ENCODE measurements at regions not wholly inside any gene's neighbourhood (a gene's known extent, or its start where the extent isn't known, plus 50 kb on each side); places are given as distances from the start of the nearest gene placed in this dataset.

- Histone ChIP-seq H3K9me3 (no peaks in the 10 kb centered on the region), H3K4me1 (peaks cover 0 to 4% (median 0%) of the 10 kb centered on the region in 4 donors), H3K27me3 (no peaks in the 10 kb centered on the region), H3K36me3 (no peaks in the 10 kb centered on the region), H3K4me3 (no peak overlapping the region), H3K27ac (no peak overlapping the region)
- DNase-seq: no peak
- TF ChIP-seq CTCF (IDR thresholded peaks at IDR 0.05): no peak
- intact Hi-C loops (cut with DNase I; ENCODE audit: low total_unique reads): no loop called here
Measured at GRCh38 chr10:62996925-62997324, 136.2 kb upstream of the NRBF2 start.

GRCh38 chr10:62996516-62996915, 136.6 kb upstream of the NRBF2 start:
- H3K4me1 ChIP-seq: peaks cover 0 to 4% (median 0%) of the 10 kb centered on the region in 4 donors
- H3K27me3 ChIP-seq: no peaks in the 10 kb centered on the region
- H3K4me3 ChIP-seq: no peak overlapping the region
- DNase-seq: no peak
- H3K36me3 ChIP-seq: no peaks in the 10 kb centered on the region
- intact Hi-C loops (cut with DNase I; ENCODE audit: low total_unique reads): no loop called here
- TF ChIP-seq CTCF (IDR thresholded peaks at IDR 0.05): no peak
- H3K27ac ChIP-seq: no peak overlapping the region
- H3K9me3 ChIP-seq: no peaks in the 10 kb centered on the region

GRCh38 chr10:62993121-62993520, 140.0 kb upstream of the NRBF2 start:
- Histone ChIP-seq H3K4me3 (no peak overlapping the region), H3K4me1 (peaks cover 0 to 4% (median 0%) of the 10 kb centered on the region in 4 donors), H3K36me3 (no peaks in the 10 kb centered on the region), H3K27ac (no peak overlapping the region), H3K9me3 (no peaks in the 10 kb centered on the region), H3K27me3 (no peaks in the 10 kb centered on the region)
- intact Hi-C loops (cut with DNase I; ENCODE audit: low total_unique reads): no loop called here
- TF ChIP-seq CTCF (IDR thresholded peaks at IDR 0.05): no peak
- DNase-seq: no peak

- no peak overlapping the region for H3K4me3 ChIP-seq
- peaks cover 0 to 4% (median 0%) of the 10 kb centered on the region in 4 donors for H3K4me1 ChIP-seq
- no peaks in the 10 kb centered on the region for H3K27me3 ChIP-seq
- H3K36me3 ChIP-seq: no peaks in the 10 kb centered on the region
- H3K9me3 ChIP-seq: no peaks in the 10 kb centered on the region
- intact Hi-C loops (cut with DNase I; ENCODE audit: low total_unique reads): no loop called here
- TF ChIP-seq CTCF (IDR thresholded peaks at IDR 0.05): no peak
- no peak for DNase-seq
- H3K27ac ChIP-seq: no peak overlapping the region
Measured at GRCh38 chr10:62992145-62992721, 140.9 kb upstream of the NRBF2 start.

- no peak overlapping the region for H3K4me3 ChIP-seq
- DNase-seq: no peak
- H3K4me1 ChIP-seq: peaks cover 0 to 4% (median 0%) of the 10 kb centered on the region in 4 donors
- no peaks in the 10 kb centered on the region for H3K9me3 ChIP-seq
- no peak for TF ChIP-seq CTCF (IDR thresholded peaks at IDR 0.05)
- H3K36me3 ChIP-seq: no peaks in the 10 kb centered on the region
- intact Hi-C loops (cut with DNase I; ENCODE audit: low total_unique reads): no loop called here
- H3K27me3 ChIP-seq: no peaks in the 10 kb centered on the region
- H3K27ac ChIP-seq: no peak overlapping the region
Measured at GRCh38 chr10:62990126-62990525, 143.0 kb upstream of the NRBF2 start.

All from tibial artery (tissue), 4 donors.